Mononuclear cell (primary cell): ENCODE measurements at regions not wholly inside any gene's neighbourhood (a gene's known extent, or its start where the extent isn't known, plus 50 kb on each side); places are given as distances from the start of the nearest gene placed in this dataset.
"Not testable (repeated sequence)": the region's sequence is repeated elsewhere in the genome, so short reads cannot be mapped to it uniquely, and the experiment has no call there.

Experiments used
- H3K27me3 ChIP-seq: 2 replicates; pipeline ENCODE4 v1.6.0; 2011; ENCODE audit warnings: low read length, control low read depth; ENCODE audit not compliant: insufficient read depth
- H3K4me1 ChIP-seq: 2 replicates; pipeline ENCODE4 v1.5.1; 2011; ENCODE audit warnings: mild to moderate bottlenecking, low read length, control low read depth; ENCODE audit not compliant: insufficient read depth
- H3K4me3 ChIP-seq: 2 replicates; pipeline ENCODE4 v1.5.1; 2011; ENCODE audit warnings: mild to moderate bottlenecking, low read length, moderate library complexity
- H3K9me3 ChIP-seq: 2 replicates; pipeline ENCODE4 v1.5.1; 2011; ENCODE audit warnings: low read depth, mild to moderate bottlenecking, control low read depth, low read length

DNA sequence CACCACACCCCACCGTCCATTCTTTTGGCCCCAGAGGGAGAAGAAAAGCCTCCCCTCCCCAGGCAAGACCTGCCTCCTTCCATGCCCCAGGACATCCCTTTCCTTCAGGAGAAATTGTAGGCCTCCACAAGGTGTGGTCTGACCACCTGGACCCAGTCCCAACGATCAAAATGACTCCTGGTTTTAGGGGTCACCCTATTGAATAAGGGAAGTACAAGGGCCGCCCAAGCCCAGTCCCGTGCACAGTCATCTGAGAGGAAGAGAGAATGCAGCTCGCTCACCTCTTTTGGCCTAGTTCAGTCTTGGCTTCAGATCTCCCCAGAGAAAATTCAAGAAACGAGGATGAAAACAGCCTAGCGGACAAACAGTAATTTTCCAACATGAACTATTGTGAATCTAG lies 249.1 kb downstream of the UACA start:
- Histone ChIP-seq H3K27me3 (no peaks in the 10 kb centered on the region), H3K4me3 (no peak overlapping the region), H3K4me1 (peaks cover 8% of the 10 kb centered on the region), H3K9me3 (peaks cover 13% of the 10 kb centered on the region)

DNA sequence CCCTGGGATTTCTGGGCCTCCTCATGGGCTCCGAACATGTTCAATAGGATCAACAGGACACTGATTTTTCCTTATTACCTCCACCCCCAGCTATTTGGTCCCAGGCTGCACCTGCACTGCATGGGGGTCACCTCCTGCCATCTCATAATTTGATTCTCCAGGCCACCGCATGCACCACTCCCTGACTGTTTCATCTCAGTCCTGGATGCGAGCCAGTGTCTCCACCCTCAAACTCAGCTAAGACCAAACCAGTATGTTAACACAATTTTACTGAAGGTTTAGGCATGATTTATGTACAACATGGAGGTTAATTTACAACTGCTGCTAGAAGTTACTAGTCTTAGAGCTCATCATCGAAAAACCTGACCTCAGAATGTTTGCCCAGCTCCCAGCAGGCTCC lies 249.5 kb downstream of the UACA start:
- Histone ChIP-seq H3K4me3 (no peak overlapping the region), H3K27me3 (no peaks in the 10 kb centered on the region), H3K9me3 (peaks cover 13% of the 10 kb centered on the region), H3K4me1 (peaks cover 12% of the 10 kb centered on the region)

DNA sequence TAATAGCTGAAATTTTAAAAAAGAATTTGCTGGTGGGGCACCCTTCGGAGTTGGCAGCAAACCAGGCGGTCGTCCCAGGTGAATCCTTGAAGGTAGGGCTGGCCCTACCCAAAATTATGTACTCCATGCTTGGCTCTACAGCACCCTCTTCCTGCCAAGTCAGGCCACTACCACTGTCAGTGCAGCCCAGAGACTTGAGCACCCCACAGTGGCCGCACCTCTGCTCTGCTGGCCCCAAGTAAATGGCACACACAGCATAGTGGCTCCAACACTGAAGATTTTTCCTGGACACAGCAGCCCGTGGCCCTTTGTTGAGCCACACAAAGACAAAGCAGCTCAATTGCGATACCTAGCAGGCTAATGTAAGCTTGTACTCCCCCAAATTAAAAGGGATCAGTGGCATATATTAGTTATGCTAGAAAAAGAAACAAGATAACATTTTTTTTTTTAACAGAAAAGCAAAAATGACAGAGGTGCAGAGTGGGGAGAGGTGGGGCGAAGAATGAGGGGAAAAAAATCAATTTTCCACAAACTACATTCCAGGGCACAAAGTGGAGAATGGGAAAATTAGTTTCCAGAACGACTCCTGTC lies 250.5 kb downstream of the UACA start:
- H3K4me3 ChIP-seq, result no peak overlapping the region
- H3K27me3 ChIP-seq, result no peaks in the 10 kb centered on the region
- peaks cover 13% of the 10 kb centered on the region for H3K9me3 ChIP-seq
- peaks cover 21% of the 10 kb centered on the region for H3K4me1 ChIP-seq

DNA sequence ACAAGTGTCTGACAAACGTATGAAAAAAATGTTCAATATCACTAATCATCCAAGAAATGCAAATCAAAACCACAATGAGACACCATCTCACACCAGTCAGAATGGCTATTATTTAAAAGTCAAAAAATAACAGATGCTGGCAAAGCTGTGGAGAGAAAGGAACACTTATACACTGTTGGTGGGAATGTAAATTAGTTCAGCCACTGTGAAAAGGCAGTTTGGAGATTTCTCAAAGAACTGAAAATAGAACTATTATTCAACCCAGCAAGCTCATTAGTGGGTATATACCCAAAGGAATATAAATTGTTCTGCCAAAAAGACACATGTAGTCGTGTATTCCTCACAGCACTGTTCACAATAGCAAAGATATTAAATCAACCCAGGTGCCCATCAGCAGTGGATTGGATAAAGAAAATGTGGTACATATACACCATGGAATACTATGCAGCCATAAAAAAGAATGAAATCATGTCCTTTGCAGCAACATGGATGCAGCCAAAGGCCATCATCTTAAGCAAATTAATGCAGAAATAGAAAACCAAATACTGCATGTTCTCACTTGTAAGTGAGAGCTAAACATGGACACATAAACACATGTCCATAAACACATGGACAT lies 251.3 kb downstream of the UACA start:
- H3K4me3 ChIP-seq, H3K27me3 ChIP-seq: not testable (repeated sequence)
- Histone ChIP-seq H3K4me1 (peaks cover 29% of the 10 kb centered on the region), H3K9me3 (peaks cover 13% of the 10 kb centered on the region)

DNA sequence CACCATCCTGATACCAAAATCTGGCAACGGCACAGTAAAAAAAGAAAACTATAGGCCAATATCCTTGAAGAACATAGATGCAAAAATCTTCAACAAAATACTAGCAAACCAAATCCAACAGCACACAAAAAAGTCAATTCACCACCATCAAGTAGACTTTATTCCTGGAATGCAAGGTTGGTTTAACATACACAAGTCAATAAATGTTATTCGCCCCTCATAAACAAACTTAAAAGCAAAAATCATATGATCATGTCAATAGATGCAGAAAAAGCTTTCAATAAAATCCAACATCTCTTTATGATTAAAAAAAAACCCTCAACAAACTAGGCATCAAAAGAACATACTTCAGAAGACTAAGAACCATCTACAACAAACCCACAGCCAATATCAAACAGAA lies 252.9 kb downstream of the UACA start:
- H3K27me3 ChIP-seq, result no peaks in the 10 kb centered on the region

DNA sequence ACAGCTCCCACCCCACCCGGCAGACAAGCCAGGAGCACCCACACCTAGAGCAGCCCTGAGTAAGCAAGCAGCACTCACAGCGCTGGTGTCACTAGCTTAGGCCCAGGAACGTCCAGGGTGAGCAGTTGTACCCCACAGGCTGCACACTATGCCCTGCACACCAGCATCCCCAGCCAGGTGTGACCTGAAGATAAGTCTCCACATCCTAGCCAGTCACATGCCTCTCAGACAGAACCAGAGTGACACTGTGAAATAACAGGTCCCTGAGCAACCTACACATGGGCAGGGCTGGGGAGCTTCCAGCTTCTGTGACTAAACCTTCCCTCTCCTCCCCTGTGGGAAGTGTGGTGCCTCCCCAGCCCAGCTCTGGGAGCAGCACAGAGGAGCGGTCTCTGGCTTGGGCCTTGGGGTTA lies 253.6 kb downstream of the UACA start:
- peaks cover 53% of the 10 kb centered on the region for H3K4me1 ChIP-seq
- no peak overlapping the region for H3K4me3 ChIP-seq
- no peaks in the 10 kb centered on the region for H3K27me3 ChIP-seq
- H3K9me3 ChIP-seq, result peaks cover 13% of the 10 kb centered on the region

More for the DNA sequence above, 252.9 kb downstream of the UACA start:
- Histone ChIP-seq H3K4me3 (no peak overlapping the region), H3K4me1 (peaks cover 46% of the 10 kb centered on the region), H3K9me3 (peaks cover 13% of the 10 kb centered on the region)

DNA sequence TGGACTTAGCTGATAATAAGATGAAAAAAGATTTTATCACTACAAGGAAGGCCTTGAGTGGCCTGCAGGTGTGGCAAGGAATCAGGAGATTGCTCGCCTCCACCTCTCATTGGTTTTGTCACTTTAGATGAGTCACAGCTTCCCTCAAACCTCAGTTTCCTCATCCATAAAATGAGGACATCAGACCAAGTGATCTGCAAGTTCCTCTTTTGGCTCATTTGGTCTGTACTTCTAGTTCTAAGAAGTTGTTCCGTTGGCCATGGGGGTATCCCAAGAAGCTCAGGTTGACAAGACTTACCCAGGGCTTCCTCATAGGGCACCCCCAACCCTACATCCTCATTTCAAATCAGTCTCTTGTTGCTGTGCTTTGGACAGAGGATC lies 254.1 kb downstream of the UACA start:
- peaks cover 57% of the 10 kb centered on the region for H3K4me1 ChIP-seq
- no peaks in the 10 kb centered on the region for H3K27me3 ChIP-seq
- H3K9me3 ChIP-seq, result peaks cover 13% of the 10 kb centered on the region
- H3K4me3 ChIP-seq, result no peak overlapping the region

DNA sequence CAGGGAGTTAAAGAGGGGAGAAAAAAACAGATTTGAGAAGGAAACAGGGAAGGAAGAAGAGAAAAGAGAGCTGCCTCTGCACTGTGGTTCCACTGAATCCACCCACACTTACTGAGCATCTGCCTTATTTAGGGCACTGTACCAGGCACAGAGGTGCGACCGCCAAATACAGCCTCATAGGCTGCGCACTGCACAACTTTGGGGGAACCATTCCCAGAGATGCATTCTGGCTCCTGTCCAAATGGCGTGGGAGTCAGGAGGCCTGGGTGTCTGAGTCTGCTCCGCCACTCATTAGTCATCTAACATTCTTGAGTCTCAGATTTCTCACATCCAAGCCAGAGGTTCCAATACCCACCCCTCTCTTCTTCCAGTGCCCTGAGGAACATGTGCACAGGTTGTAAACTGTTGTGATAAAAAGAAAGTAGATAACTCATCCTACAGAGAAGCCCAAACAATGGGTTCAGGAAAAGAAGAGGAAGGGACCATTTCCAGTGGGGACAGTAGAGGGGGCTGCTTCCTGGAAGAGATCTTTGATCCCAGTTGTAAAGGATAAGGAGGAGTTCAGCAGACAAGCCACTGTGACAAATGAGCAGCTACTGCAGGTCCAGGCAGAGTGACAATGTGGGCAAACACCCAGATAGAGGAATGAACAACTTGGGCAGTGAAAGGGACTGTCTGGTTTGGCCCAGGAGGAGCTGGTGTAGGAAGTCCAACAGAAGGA lies 254.6 kb downstream of the UACA start:
- no peak overlapping the region for H3K4me3 ChIP-seq
- no peaks in the 10 kb centered on the region for H3K27me3 ChIP-seq
- peaks cover 63% of the 10 kb centered on the region for H3K4me1 ChIP-seq
- H3K9me3 ChIP-seq, result peaks cover 13% of the 10 kb centered on the region

DNA sequence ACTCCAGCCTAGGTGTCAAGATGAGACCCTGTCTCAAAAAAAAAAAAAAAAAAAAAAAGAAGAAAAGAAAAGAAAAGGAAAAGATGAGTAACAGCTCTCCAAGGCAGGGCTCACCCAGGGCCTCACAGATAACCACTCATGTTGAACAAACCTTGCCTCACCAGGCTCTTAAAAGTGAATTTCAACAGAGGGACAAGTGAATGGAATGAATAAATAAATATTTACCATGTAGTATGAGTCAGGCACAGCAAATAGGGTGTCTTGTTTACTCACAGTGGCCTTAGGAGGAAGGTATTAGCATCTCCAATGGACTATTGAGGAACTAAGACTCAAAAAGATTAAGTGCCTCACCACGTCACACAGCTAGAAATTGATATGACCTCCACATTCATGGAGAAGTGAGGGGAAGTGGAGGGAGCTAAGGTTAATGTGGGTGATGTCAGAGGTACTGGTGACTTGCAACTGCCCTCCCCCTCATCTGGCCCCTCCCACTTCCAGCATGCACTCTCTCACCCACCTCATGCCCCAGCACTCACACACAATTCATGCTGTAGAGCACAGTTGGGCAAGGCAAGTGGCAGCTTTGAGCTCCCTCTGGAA lies 255.5 kb downstream of the UACA start:
- Histone ChIP-seq H3K27me3 (no peaks in the 10 kb centered on the region), H3K4me3 (no peak overlapping the region), H3K9me3 (peaks cover 13% of the 10 kb centered on the region), H3K4me1 (peaks cover 71% of the 10 kb centered on the region)

DNA sequence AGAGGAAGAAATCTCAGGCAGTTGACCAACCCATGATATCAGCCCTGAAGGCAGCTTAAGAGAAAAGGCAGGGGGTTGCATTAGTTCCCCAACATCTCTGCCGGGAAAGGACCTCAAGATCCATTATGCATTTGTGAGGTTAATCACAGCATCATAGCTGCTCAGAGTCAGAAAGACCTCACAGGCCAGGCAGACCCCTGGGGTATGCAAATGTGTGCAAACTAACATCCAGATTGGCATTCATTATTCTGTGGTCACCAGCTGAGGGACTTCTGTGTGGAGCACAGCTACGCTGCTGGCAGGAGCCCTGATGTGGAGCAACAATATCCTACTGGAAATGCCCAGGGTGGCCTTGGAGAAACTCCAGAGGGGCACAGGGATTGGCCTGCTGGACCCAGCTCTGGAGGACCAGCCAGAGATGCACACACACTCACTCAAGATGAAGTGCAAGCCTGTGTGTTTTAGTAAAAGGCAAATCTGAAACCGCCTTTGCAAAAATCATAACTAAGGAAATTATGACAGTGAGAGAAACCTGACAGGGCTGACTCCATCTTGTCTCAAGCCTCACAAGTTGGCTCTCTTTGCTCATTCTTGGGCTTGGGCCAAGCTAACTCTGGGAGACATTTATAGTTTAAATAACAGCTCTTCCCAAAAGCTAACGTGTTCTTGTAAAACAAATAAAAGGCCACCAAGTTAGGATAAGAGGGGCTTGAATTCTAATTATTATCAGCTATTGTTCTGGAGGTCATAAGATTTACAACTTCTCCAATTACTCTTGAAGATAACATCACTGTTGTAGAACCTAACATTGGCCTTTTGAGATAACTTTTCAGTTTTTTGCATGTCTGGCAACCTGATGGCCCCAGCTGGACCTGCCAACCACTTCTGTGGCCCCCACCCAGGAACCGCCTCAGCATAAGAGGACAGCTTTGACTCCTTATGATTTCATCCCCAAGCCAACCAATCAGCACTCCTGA lies 257.1 kb downstream of the UACA start:
- Histone ChIP-seq H3K27me3 (no peaks in the 10 kb centered on the region), H3K9me3 (peaks cover 12% of the 10 kb centered on the region), H3K4me1 (peaks cover 80% of the 10 kb centered on the region), H3K4me3 (no peak overlapping the region)

DNA sequence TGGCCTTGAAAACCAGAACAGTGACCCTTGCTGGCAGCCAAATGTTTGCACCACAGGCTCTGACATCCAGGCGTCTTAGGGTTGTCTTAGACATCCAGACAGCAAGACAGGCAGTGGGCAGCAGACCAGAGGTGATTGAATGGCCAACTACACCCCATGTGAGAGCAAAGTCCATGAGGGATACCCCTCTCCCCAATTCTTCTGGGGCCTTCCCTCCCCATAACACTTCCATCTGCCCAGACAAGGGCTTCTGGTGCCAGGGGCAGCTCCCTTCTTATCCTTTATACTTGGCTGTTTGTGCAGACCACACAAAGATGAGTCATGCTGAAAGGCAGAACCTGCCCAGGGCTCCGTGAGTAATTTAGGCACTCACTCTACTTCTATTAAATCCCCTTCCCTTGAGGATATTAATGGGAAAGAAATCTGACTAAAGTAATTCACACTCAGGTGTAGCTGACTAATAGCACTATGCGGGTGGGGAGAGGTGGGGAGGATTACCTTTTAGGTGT lies 257.9 kb downstream of the UACA start:
- H3K4me1 ChIP-seq, result peaks cover 80% of the 10 kb centered on the region
- H3K9me3 ChIP-seq, result peaks cover 4% of the 10 kb centered on the region
- H3K4me3 ChIP-seq, result no peak overlapping the region
- no peaks in the 10 kb centered on the region for H3K27me3 ChIP-seq

DNA sequence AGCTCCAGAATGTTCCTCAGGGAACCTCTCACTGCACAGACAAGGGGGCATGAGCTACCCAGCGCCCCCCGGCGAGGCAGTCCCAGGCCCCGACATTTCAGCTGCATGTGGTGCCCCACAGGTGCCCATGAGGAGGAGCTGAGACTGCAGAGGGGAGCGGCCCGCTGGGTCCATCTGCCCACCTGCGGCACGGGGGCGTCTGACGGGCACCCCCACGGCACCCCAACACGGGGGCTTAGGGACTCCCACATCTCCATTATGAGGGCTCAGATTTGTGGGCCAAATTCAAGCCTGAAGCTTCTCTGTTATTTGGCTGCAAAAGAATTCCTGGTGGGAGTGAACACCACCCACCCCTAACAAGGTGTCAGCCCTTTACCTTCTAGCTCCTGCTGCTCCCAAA lies 258.4 kb downstream of the UACA start:
- Histone ChIP-seq H3K4me1 (peaks cover 80% of the 10 kb centered on the region), H3K4me3 (no peak overlapping the region), H3K27me3 (no peaks in the 10 kb centered on the region), H3K9me3 (no peaks in the 10 kb centered on the region)

DNA sequence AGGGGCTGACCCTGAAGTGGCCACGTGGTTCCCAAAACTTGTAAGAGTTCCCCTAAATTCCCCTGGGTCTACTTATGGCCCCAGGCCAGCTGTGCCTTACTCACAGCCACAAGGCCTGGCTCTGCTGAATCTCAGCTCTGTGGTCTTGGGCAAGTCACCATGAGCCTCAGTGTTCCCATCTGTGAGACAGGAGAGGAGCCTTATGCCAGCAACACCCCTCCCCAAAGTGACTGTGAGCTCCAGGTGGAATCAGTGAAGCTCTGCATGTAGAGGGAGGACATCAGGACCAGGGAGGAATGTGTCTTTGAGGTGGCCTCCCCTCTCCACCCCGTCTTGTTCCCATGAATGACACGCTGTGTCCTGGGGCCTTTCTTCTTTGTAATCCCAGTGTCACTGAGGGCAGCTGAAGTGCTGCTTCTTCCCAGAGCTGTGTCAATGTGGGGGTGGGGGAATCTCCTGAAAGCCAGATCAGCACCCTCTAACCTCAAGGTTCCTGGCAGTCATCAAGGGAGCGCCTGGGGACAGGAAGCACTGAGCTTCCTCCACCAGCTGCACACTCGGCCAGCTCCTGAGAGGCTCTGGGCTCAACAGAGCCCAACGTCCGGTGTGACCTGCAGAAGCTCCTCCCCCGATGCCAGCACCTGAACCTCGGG lies 258.9 kb downstream of the UACA start:
- Histone ChIP-seq H3K27me3 (no peaks in the 10 kb centered on the region), H3K4me3 (no peak overlapping the region), H3K4me1 (peaks cover 75% of the 10 kb centered on the region), H3K9me3 (no peaks in the 10 kb centered on the region)

DNA sequence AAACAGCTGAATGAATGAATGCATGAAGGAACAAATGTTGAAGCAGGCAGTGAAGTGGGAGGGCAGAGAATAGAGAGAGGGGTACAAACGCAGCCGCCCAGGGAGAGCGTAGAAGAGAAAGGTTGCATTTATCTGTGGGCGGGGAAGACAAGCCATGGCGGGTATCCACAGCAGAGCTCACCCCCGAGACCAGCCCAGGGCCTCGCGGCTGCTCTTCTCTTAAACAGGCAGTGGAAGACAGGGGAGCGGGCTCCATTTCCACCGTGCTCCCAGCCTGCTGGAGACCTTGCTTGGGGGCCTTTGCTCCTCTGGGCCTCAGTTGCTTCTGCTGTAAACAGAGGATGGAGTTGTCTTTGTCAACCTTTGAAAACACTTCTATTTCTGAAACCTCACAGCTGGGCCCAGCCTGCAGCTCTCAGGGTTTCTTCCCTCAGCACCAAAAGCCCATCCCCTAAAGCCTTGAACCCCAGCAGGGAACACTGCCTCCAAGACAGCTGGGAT lies 259.5 kb downstream of the UACA start:
- H3K27me3 ChIP-seq, result no peaks in the 10 kb centered on the region
- no peaks in the 10 kb centered on the region for H3K9me3 ChIP-seq
- no peak overlapping the region for H3K4me3 ChIP-seq
- peaks cover 69% of the 10 kb centered on the region for H3K4me1 ChIP-seq
